GM03348 (cell line): ENCODE measurements at regions not wholly inside any gene's neighbourhood (a gene's known extent, or its start where the extent isn't known, plus 50 kb on each side); places are given as distances from the start of the nearest gene placed in this dataset.
"Not testable (repeated sequence)": the region's sequence is repeated elsewhere in the genome, so short reads cannot be mapped to it uniquely, and the experiment has no call there.

Experiments used
- DNase-seq: peaks from one replicate; pipeline ENCODE4 v3.0.0; 2012; ENCODE audit warnings: low spot score

DNA sequence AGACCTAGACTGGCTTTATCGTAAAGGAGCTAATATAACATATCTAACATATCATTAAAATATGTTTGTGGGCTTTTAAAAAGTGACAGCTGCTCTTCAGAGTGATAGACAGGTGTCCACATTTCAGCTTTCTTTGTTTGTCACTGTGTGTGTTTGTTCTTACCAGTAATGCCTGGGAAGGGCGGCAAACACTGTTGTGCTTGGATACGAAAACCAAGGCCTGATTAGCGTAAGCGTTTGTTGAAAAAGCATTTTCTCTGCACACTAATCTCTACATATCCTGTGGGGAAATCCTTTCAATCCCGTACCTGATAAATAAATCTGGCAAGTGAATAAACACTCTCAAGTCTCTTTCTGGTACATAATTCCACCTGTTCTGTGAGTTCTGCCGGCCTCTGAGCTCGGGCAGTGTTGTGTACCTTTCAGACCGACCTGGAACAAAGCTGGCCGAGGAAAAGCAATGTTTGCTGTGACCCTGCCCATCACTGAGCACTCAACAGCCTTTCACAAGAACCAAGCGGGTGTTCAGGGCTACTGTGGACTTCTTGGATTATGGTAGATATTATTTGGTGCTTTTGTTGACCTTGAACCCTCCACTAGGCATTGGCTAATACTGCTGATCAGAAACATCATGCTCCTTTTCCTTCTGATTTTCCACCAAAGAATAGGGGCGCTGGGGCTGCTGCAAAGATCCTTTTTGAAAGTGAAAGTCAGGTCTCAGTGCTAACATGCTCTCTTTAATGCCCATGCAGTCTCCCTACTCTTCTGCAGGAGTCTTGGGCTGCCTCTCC is 100.4 kb downstream of the CD83 start:
- no peak for DNase-seq

DNA sequence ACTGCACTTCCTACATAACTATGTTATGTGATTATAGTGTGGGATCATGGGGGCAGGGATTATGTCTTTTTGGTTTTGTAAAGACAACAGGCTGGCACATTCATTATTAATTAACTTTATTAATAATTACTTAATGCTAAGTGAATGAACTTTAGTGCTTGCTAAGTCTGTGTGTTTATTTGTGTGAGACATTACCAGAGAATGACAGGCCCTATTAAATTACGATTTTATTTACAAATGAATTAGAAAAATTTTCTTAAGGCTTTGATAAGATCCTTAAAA is 100.9 kb downstream of the CD83 start:
- DNase-seq: no peak

DNA sequence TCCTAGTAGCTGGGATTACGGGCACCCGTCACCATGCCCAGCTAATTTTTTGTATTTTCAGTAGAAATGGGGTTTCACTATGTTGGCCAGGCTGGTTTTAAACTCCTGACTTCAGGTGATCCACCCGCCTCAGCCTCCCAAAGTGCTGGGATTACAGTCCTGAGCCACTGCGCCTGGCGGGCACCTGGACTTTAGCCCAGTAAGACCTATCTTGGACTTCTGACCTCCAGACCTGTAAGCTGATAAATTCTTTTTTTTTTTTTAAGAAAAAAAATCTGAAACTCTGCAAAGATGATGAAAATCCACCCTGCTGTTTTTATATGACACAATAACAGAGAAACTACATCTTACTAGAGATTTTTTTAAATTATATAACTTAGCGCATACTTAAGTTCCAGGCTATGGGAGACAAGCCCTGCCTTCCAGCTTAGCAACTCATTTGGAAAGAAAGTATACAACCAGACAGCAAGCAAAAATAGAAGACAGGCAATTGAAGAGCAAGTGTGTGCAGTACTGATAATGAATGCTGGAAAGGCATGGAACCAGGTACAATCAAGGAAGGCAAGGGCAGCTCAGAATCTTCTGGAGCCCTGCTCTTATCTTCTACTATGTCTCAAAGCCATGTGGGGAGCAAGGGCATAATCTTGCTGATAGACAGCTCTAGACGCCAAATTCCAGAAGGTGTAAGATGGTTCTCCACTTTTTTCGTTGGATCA is 104.2 kb downstream of the CD83 start:
- DNase-seq: no peak

GRCh38 chr6:14222956-14223355 is 105.4 kb downstream of the CD83 start:
- DNase-seq: no peak

- DNase-seq: no peak
Observed at GRCh38 chr6:14224359-14225103, 107.0 kb downstream of the CD83 start.

DNA sequence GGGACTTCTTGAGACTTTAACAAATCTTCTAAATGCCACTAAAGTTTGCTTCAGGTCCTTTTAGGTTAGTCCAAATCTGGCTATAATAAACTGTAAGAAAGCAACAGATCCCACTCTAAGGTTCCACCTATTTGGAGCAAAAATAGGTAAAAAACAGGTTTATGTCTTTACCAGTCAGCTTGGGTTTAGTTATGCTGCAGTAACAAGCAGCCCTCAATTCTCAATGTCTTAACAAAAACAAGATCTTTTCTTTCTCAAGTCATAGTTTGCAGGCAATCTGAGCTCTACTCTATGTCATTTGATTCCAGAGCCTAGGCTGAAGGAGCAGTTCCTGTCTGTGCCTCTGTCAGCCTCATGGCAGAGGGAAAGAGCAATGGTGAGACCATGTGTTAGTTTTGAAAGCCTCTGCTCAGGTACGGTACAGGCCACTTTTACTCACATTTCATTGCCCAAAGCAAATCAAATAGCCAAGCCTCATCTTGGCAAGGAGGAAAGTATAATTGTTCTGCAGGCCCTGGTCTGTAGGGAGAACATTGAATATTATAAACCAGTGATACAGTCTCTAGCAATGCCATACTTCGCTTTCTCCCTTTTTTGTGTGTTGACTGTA is 108.6 kb downstream of the CD83 start:
- DNase-seq: no peak

DNA sequence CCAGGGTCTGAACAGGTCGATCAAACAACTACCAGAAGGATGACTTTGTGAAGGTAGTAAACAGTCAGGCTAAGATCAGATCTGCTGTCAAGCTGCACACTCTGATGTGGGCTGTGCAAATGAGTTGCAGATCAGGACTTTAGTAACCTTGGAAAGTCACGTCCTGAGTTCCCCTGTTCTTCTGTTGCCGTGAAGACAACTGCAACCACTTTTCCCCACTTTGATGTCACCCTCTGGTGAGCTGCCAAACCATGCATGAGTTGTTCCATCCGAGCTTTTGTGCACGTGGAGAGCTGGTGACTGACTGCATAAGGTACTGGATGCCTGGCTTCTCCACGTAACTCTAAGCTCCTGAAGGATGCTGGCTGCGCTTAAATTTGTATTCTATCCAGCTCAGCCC is 111.0 kb downstream of the CD83 start:
- DNase-seq: peak; percentile 46

DNA sequence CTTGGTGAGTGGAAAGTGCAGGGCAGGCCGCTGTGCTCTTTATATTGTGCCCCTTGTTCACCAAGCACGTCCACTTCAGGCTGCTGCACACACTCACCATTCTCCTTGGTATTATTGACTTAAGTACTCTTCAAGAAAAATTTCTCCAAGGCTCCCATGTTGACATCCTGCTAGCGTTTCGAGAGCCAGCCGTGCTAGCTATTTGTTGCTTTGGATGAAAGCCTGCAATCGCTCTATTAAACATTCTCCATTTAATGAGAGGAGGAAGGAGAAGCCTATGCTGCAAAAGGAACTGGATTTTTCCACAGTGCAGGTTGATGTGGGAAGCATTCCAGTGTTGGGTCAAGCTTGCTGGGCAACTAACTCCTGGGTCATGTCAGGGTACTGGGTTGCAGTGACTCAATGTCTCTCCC is 113.5 kb downstream of the CD83 start:
- DNase-seq: no peak

DNA sequence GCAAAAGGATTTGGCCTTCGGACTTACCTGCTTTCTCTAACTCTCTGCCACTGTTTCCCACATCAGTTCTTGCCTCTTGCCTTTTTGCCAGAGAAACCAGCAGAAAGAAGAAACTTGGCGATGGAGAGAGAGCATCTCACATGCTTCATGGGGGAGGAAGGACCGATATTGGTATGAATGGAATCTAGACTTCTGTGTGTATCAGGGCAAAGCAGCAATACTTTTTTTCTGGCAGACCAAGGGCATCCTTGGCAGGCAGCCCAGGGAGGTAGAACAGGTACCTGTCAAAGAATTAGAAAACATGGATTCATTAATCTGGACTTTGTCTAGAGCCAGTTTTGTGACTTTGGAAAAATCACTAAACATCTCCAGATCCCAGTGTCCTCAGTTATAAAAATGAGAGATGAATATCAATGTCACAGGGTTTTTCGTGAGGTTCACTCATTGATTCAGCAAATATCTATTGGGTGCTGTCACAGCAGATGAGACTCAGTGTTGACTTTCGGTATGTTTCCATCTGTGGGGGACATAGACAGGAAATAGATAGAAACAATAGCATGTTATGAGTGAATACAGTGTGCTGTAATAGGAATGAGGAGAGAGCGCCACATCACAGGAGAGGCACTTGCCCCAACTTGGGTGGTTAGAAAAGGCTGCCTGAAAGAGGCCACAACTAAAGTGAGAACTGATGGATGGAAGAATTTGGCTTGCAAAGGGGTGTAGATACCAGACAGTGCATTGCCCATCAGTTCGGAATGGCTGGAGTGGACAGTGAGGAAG is 114.1 kb downstream of the CD83 start:
- DNase-seq: no peak

DNA sequence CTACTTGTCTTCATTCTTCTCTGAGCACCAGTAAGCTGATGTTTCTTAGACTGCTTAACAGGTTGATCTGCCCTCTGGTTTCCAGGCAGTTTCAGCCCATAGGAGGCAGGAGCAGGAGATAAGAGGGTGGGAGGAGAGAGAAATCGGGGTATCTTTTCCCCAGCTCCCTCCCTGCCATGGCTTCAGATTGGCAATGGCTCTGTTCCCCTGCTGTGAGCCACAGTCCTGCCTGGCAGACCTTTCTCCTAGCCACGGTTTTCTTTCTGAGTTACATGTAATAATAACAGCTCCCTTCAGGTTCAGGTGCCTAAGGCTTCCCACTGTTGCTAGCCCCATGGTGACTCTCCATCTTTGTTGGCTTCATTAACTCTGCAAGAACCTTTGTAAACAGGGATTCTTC is 115.3 kb downstream of the CD83 start:
- DNase-seq: no peak

GRCh38 chr6:14235653-14236356 is 118.2 kb downstream of the CD83 start:
- DNase-seq: no peak

DNA sequence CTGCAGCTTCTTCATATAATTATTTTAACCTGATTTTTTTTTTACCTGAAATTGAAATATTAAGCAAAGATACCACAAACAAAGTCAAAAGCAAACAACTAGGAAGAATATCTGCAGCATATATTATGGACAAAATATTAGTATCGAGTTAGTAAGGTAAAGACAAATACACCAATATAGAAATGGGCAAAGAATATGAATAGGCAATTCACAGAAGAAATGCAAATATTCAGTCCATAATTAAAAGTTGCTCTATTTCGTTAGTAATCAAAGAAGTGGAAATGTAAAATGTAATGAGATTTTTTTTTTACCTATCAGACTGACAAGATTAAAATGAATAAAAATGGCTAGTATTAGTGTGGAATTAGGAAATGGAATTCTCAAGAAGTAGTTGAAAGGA is 121.5 kb downstream of the CD83 start:
- no peak for DNase-seq

GRCh38 chr6:14240411-14241166 is 123.0 kb downstream of the CD83 start:
- no peak for DNase-seq

DNA sequence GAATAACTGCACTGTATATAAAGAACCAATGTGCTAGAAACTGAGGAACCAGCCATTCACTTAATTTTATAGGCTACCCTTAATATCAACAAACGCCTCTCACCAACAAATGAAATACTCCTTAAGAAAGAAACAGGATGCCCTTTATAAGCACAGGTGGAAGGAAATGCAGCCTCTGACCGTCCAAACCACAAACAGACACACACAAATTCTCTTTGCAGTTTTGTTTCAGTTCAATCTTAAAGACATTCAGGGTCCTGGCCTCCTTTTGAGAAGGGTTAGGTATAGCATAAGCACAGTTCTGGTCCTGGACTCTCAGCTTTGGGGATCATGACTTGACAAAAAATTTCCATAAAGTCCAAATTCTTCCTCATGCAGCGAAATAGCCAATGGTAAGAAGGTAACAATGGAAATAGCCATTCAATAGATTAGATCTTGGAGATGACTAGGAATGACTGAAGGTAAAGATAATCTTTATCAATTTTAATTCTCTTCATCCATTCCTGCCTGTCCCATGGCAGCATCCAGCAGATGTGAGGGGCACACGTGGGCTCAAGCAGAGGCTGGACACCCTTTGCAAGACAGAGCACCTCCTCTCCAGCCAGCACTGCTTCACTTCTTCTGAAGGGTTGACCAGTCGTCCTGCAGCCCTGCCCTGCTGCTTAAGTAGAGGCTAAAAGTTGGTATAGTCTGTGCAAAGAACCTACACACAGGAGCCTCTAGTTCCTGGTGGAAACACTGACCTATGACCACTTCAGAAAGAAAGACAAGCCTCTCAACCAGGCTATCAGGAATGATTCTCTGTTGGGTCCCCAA is 123.9 kb downstream of the CD83 start:
- DNase-seq: no peak

DNA sequence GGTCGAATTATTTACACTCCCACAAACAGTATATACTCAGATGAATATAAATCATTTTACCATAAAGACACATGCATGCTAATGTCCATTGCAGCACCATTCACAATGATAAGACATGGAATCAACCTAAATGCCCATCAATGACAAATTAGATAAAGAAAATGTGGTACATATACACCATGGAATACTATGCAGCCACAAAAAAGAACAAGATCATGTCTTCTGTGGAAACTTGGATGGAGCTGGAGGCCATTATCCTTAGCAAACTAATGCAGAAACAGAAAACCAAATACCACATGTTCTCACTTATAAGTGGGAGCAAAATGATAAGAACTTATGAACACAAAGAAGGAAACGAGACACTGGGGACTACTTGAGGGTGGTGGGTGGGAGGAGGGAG is 125.3 kb downstream of the CD83 start:
- DNase-seq: not testable (repeated sequence)

GRCh38 chr6:14243597-14243996 is 126.0 kb downstream of the CD83 start:
- DNase-seq: no peak

GRCh38 chr6:14246876-14247275 is 129.3 kb downstream of the CD83 start:
- no peak for DNase-seq

DNA sequence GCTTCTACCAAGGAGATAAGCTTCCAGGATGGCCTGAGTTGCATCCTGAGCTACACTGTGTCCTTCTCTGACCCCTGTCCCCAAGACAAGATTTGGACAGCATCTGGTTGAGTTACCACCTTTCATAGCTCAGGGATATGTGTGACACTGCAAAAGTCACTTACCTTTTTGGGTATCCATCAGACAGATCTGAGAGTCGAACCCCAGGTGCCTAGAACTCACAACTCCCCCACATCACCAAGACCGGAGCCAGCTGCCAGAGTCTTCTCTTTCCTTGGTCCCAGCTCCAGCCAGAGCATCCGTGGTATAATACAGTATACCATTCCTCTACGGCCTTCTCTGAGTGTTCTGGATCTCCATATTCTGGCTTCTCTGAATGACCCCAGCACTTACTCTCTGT is 133.0 kb downstream of the CD83 start:
- no peak for DNase-seq

DNA sequence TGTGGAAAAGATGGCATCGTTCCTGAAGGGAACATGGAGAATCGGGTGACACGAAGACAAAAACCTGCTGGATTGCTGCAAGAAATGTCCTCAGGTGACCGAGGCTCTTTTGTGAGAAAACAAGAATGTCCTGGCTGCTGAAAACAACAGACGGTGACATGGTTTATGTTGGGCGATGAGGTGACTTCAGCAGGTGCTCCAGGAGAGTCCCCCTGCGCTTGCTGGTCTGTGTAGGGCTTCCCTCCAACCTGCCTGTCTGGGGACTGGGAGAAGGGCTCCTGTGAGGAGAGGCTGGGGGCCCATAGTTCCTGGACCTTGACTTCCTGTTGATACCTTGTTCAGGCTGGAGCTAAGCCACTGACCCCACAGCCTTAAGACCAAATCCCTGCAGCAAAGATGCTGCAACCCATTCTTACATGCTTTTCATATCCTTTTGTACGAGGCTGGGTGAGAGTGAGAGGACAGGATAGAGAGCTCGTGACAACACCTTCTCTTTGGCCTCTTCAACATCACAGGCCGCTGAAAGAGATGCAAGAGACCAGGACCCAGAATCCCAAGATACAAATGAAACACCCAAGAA is 134.8 kb downstream of the CD83 start:
- no peak for DNase-seq
